Skeletal muscle cell (primary cell): ENCODE measurements at regions not wholly inside any gene's neighbourhood (a gene's known extent, or its start where the extent isn't known, plus 50 kb on each side); places are given as distances from the start of the nearest gene placed in this dataset.
"Not testable (repeated sequence)": the region's sequence is repeated elsewhere in the genome, so short reads cannot be mapped to it uniquely, and the experiment has no call there.

Experiments
- DNase-seq: peaks from one replicate; pipeline ENCODE4 v3.0.0-alpha.2; 2010; ENCODE audit warnings: low read depth
- H3K4me3 ChIP-seq: 2 replicates; pipeline ENCODE4 v1.5.1; 2011; ENCODE audit warnings: low read depth, mild to moderate bottlenecking, control low read depth, low read length, moderate library complexity

GRCh38 chr4:158313566-158313965 is 103.3 kb downstream of the TMEM144 start:
- H3K4me3 ChIP-seq = no peak overlapping the region
- no peak for DNase-seq

DNA sequence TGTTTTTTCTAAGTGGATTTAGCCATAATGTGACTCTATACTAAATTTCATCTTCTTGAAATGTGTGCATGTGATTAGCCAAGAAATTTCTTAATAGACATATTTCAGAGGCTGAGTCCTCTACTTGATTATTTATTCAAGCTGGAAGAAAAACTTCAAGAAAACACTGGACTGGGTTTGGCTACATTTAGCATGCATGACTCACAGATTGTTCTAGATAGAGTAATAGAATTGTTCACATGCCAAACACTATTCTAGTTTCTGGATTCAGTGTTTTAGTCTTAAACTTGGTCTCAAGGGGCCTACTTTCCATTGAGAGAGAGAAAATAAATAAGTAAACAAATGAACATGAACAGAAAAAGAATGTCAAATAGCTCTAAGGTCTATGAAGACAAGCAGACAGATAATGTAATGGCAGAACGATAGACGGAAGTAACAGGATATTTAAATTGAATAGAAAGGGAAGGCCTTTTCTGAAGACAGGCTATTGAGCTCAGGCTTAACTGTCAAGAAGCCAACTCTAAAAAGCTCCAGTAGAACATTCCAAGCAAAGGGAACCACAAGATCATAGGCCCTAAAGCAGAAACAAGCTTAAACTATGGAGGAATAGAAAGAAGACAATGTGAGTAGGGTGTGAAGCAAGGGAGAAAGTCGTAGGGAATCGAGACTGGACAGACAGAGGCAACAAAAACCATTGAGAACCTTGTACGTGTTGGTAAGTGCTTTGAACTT is 104.6 kb downstream of the TMEM144 start:
- H3K4me3 ChIP-seq = no peak overlapping the region
- peak; percentile 93 for DNase-seq

DNA sequence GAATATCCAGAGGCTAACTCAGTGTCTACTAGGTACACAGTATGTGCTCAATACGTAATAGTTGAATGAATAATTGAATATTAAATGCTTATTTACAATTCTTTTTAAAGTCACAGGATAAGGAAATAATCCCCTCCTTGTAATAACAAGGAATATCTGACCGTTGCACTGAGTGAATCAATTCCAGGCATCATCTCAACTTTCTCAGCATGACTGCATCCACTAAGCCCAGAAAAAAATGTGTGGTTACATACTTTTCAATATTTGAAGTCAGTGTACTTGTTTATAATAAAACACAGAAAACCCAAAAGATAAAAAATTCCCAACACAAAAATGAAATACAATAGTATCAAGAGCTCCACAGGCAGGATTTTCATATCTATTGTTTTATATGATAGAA is 105.4 kb downstream of the TMEM144 start:
- peak; percentile 56 for DNase-seq

DNA sequence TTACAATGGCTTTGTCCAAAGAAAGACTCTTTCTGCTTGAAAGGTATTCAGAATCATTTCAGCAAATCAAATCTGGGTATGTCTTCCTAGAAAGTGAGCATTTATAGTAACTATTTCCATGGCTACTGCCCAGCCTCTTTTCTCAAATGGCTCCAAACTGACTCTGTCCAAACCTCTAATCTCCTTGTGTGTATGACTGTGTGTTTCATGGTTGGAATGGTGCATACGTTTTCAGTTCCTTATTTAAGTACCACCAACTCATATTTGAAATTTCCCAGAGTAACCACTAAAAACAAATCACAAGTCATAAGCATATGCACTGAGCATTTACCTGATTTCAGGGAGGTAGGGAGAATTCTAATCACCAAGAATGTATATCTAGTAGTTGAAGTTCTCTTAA is 106.0 kb downstream of the TMEM144 start:
- H3K4me3 ChIP-seq = no peak overlapping the region
- no peak for DNase-seq

More for the DNA sequence above, 105.4 kb downstream of the TMEM144 start:
- H3K4me3 ChIP-seq = no peak overlapping the region

- DNase-seq = no peak
- H3K4me3 ChIP-seq = no peak overlapping the region
These were observed 109.6 kb downstream of the TMEM144 start for GRCh38 chr4:158319880-158320279.

GRCh38 chr4:158322109-158322508 is 111.8 kb downstream of the TMEM144 start:
- DNase-seq = no peak
- no peak overlapping the region for H3K4me3 ChIP-seq

GRCh38 chr4:158327525-158327924 is 117.2 kb downstream of the TMEM144 start:
- no peak overlapping the region for H3K4me3 ChIP-seq
- DNase-seq = no peak

- DNase-seq = no peak
- H3K4me3 ChIP-seq = no peak overlapping the region
These were observed 121.6 kb downstream of the TMEM144 start for GRCh38 chr4:158331863-158332262.

GRCh38 chr4:158333820-158334219 is 123.5 kb downstream of the TMEM144 start:
- H3K4me3 ChIP-seq = no peak overlapping the region
- no peak for DNase-seq

- no peak overlapping the region for H3K4me3 ChIP-seq
- DNase-seq = no peak
These were observed 131.6 kb downstream of the TMEM144 start for GRCh38 chr4:158341896-158342295.

DNA sequence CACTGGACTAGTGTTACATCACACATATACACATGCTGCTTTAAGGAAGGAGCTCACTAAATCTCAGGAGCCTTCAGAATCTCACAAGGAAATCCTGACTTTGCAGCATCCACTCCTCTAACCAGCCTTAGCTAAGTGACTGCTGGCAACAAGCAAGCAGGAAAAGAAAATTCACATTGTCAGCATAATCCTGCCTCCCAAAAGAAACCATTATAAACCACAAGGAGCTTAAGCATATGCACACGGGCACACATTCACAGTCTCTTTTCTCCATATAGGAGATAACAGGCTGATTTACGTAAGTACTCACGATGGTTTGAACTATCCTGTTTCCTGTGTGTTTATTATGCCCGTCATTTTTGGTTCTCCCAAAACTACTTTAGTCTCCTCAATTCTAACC is 136.3 kb downstream of the TMEM144 start:
- H3K4me3 ChIP-seq = no peak overlapping the region
- no peak for DNase-seq

GRCh38 chr4:158347556-158347955 is 137.3 kb downstream of the TMEM144 start:
- H3K4me3 ChIP-seq = no peak overlapping the region
- no peak for DNase-seq

DNA sequence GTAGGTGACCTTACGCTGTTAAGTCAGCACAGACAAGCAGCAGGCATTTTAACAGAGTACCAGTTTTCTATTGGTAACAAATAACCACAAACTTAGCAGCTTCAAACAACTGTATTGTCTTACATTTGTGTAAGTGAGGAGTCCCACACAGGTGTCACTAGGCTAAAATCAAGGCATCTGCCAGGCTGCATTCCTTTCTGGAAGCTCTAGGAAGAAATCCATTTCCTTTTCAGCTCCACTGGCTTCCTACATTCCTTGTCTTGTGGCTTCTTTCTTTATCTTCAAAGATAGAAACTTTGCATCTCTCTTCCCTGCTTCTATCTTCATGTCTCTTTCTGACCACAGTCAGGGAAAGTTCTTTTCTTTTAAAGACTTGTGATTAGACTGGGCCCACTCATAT is 139.9 kb downstream of the TMEM144 start:
- no peak for DNase-seq
- no peak overlapping the region for H3K4me3 ChIP-seq

DNA sequence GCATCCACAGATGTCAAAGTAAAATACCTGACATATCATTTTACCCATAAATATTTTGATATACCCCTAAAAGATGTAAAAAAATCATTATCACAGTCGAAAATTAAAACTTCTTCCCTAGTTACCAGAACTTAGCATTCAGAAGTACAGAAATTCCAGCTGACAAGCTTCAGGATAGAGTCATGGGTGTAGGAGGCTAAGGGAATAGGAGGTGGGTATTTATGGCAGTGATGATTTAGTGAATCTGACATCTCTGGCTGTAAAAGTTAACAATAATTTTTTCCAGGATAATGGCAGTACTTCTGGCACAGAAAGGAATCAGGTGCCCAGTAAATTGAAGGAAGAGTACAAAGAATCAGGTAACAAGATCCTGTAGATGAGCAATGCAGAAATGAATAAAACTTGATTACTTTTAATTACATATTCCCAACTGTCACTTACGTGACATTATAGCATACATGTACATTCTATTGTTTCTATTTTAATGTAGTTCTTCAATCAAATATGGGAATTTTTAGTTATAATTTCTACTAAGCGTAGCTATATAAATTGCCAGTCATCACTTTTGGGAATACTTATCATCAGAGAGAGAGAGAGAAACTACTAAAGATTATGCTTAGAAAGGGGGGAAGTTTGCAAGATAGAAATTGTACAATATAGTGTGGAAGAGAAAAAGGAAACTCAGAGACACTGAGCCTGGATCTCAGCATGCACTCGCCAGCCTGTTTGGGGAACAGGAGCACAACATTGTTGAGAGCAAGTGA is 143.4 kb downstream of the TMEM144 start:
- no peak overlapping the region for H3K4me3 ChIP-seq
- no peak for DNase-seq

DNA sequence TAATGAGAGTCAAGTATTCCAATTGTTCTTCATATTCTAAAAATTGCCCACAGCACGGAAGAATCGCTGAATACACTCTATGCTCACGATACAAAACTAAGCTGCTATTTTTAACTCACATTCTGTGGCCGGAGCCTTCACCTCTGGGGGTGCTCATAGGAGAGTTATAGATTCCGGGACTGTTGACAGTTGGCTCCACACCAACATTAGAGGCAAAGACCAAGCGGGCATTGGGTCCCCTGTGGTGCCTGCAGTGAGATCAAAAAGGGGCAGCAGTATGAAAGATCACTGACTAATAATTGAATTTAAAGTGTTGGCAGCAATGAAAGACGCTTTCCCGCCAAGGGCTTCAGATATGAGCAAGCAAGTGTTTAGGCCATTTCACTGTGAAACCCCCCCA is 146.0 kb downstream of the TMEM144 start:
- no peak overlapping the region for H3K4me3 ChIP-seq

DNA sequence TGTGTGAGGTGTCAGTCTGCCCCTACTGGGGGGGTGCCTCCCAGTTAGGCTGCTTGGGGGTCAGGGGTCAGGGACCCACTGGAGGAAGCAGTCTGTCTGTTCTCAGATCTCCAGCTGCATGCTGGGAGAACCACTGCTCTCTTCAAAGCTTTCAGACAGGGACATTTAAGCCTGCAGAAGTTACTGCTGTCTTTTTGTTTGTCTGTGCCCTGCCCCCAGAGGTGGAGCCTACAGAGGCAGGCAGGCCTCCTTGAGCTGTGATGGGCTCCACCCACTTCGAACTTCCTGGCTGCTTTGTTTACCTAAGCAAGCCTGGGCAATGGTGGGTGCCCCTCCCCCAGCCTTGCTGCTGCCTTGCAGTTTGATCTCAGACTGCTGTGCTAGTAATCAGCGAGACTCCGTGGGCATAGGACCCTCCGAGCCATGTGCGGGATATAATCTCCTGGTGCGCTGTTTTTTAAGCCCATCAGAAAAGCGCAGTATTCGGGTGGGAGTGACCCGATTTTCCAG is 153.7 kb upstream of the RXFP1 start:
- DNase-seq, H3K4me3 ChIP-seq: not testable (repeated sequence)

More for the DNA sequence above, 146.0 kb downstream of the TMEM144 start:
- DNase-seq = no peak

GRCh38 chr4:158371158-158371557 is 150.5 kb upstream of the RXFP1 start:
- no peak for DNase-seq

DNA sequence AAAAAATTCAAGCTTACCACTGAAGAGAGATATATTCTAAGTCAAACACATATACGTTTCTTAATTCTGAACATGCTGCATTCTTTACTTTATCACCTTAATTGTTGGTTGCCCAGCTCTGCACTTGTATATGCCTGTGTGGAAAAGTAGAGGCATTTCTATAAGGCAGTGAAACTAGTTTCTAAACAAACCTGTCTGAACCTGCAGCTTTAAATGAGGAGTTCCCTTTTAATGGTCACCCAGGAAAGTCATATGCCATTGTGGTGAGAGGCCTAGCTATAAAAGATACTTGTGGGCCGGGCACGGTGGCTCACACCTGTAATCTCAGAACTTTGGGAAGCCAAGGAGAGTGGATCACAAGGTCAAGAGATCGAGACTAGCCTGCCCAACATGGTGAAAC is 147.4 kb upstream of the RXFP1 start:
- no peak for DNase-seq
- H3K4me3 ChIP-seq = no peak overlapping the region

More at GRCh38 chr4:158371158-158371557, 150.5 kb upstream of the RXFP1 start:
- H3K4me3 ChIP-seq = no peak overlapping the region

- DNase-seq = no peak
- H3K4me3 ChIP-seq = no peak overlapping the region
These were observed 145.4 kb upstream of the RXFP1 start for GRCh38 chr4:158376106-158376840.

GRCh38 chr4:158384414-158384813 is 137.3 kb upstream of the RXFP1 start:
- no peak overlapping the region for H3K4me3 ChIP-seq
- no peak for DNase-seq
